ENCODE measurements at regions not wholly inside any gene's neighbourhood (a gene's known extent, or its start where the extent isn't known, plus 50 kb on each side); places are given as distances from the start of the nearest gene placed in this dataset.
"Not testable (repeated sequence)": the region's sequence is repeated elsewhere in the genome, so short reads cannot be mapped to it uniquely, and the experiment has no call there.

- H3K4me3 Mint-ChIP-seq; H3K9me3 ChIP-seq (ENCODE audit: low read depth): not testable (repeated sequence)
These were observed 1245.5 kb upstream of the PHF14 start for GRCh38 chr7:9728014-9728657.

GRCh38 chr7:9752033-9752432, 1221.6 kb upstream of the PHF14 start:
- H3K27me3 Mint-ChIP-seq (ENCODE audit: insufficient read depth, low read depth) = no peaks in the 10 kb centered on the region
- H3K79me2 ChIP-seq (ENCODE audit: low read depth) = no peaks in the 10 kb centered on the region
- H3F3A ChIP-seq (ENCODE audit: low read depth) = no peaks in the 10 kb centered on the region
- H3K9me3 ChIP-seq (ENCODE audit: low read depth) = no peaks in the 10 kb centered on the region
- H2AFZ ChIP-seq (replicated peaks) = no peak overlapping the region
- TF ChIP-seq EZH2 (IDR thresholded peaks at IDR 0.05) (no peak), CTCF (IDR thresholded peaks at IDR 0.05) (no peak), EZH2phosphoT487 (IDR thresholded peaks at IDR 0.05) (no peak)
- H3K4me1 Mint-ChIP-seq = no peaks in the 10 kb centered on the region
- H3K4me3 Mint-ChIP-seq = no peak overlapping the region
- no peak overlapping the region for H3K27ac ChIP-seq
- H3K9me3 Mint-ChIP-seq = peaks cover 4% of the 10 kb centered on the region
- no peak overlapping the region for H3K27ac Mint-ChIP-seq
- no peaks in the 10 kb centered on the region for H3K4me1 ChIP-seq
- no peaks in the 10 kb centered on the region for H3K27me3 ChIP-seq
- no peaks in the 10 kb centered on the region for H4K20me1 ChIP-seq (ENCODE audit: low read depth)
- H3K36me3 Mint-ChIP-seq = no peaks in the 10 kb centered on the region
- no peak overlapping the region for H3K4me3 ChIP-seq
- no peaks in the 10 kb centered on the region for H3K36me3 ChIP-seq
- no peak for DNase-seq (ENCODE audit: low spot score)
- no peak overlapping the region for H3K9ac ChIP-seq
- no peak overlapping the region for H3K4me2 ChIP-seq

More at GRCh38 chr7:9728014-9728657, 1245.5 kb upstream of the PHF14 start:
- H3F3A ChIP-seq (ENCODE audit: low read depth); H3K27ac ChIP-seq; H3K27me3 Mint-ChIP-seq (ENCODE audit: insufficient read depth, low read depth); H3K4me3 ChIP-seq; H3K4me1 ChIP-seq; H3K4me2 ChIP-seq; H3K36me3 ChIP-seq; H3K27ac Mint-ChIP-seq; H3K4me1 Mint-ChIP-seq; DNase-seq (ENCODE audit: low spot score); H3K79me2 ChIP-seq (ENCODE audit: low read depth); H3K9ac ChIP-seq; H3K9me3 Mint-ChIP-seq; H3K27me3 ChIP-seq; H3K36me3 Mint-ChIP-seq; H4K20me1 ChIP-seq (ENCODE audit: low read depth); H2AFZ ChIP-seq (replicated peaks): not testable (repeated sequence)

- H3K36me3 Mint-ChIP-seq = no peaks in the 10 kb centered on the region
These were observed 1212.4 kb upstream of the PHF14 start for GRCh38 chr7:9761224-9761623.

More at GRCh38 chr7:9761224-9761623, 1212.4 kb upstream of the PHF14 start:
- no peaks in the 10 kb centered on the region for H3K27me3 ChIP-seq
- H3K36me3 ChIP-seq = no peaks in the 10 kb centered on the region
- peak overlapping the region; percentile 17 for H2AFZ ChIP-seq (replicated peaks)
- no peaks in the 10 kb centered on the region for H4K20me1 ChIP-seq (ENCODE audit: low read depth)
- H3K4me3 ChIP-seq = no peak overlapping the region
- peaks cover 3% of the 10 kb centered on the region for H3K9me3 ChIP-seq (ENCODE audit: low read depth)
- DNase-seq (ENCODE audit: low spot score) = no peak
- H3K27ac Mint-ChIP-seq = no peak overlapping the region
- no peak overlapping the region for H3K27ac ChIP-seq
- no peaks in the 10 kb centered on the region for H3K27me3 Mint-ChIP-seq (ENCODE audit: insufficient read depth, low read depth)
- peaks cover 29% of the 10 kb centered on the region for H3F3A ChIP-seq (ENCODE audit: low read depth)
- H3K4me1 Mint-ChIP-seq = no peaks in the 10 kb centered on the region
- no peaks in the 10 kb centered on the region for H3K4me1 ChIP-seq
- no peak overlapping the region for H3K4me2 ChIP-seq
- TF ChIP-seq CTCF (IDR thresholded peaks at IDR 0.05) (no peak), EZH2 (IDR thresholded peaks at IDR 0.05) (no peak), EZH2phosphoT487 (IDR thresholded peaks at IDR 0.05) (no peak)
- no peaks in the 10 kb centered on the region for H3K9me3 Mint-ChIP-seq
- H3K9ac ChIP-seq = no peak overlapping the region
- no peaks in the 10 kb centered on the region for H3K79me2 ChIP-seq (ENCODE audit: low read depth)
- no peak overlapping the region for H3K4me3 Mint-ChIP-seq
